NCI-H2227 treated with DMSO at 0.1 percent for 48 hours (cell line): ENCODE measurements at regions not wholly inside any gene's neighbourhood (a gene's known extent, or its start where the extent isn't known, plus 50 kb on each side); places are given as distances from the start of the nearest gene placed in this dataset.

ENCODE experiments used
- DNase-seq: peaks from one replicate; lab custom pipeline; 2025; lab: John Stamatoyannopoulos, UW

- DNase-seq, result no peak
These were observed 413.5 kb upstream of the PSMD7 start for GRCh38 chr16:73883126-73883525.

GRCh38 chr16:73882651-73883050, 414.0 kb upstream of the PSMD7 start:
- no peak for DNase-seq

GRCh38 chr16:73882033-73882432, 414.6 kb upstream of the PSMD7 start:
- DNase-seq, result no peak

- peak; percentile 65 for DNase-seq
These were observed 417.0 kb upstream of the PSMD7 start for GRCh38 chr16:73879621-73880020.

- DNase-seq, result peak; percentile 77
These were observed 418.0 kb upstream of the PSMD7 start for GRCh38 chr16:73878611-73879010.

DNA sequence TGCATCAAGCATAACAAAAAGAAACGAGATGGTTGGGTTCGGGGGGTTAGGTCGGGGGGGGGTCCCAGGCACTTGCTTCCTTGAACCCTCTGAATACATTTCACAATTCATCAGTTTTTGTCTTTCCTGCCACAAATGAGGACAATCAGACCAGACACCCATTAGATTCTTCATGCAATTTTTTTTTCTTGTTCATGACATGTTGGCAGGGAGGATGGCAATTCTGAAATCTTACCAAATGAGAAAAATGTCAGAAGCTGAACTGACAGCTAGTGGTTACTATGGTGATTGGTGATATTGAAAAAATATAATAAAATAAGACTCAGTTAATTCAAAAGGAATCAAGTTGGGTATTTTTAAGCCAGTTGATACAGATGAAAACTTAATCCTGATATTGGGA, 419.5 kb upstream of the PSMD7 start:
- DNase-seq, result no peak

DNA sequence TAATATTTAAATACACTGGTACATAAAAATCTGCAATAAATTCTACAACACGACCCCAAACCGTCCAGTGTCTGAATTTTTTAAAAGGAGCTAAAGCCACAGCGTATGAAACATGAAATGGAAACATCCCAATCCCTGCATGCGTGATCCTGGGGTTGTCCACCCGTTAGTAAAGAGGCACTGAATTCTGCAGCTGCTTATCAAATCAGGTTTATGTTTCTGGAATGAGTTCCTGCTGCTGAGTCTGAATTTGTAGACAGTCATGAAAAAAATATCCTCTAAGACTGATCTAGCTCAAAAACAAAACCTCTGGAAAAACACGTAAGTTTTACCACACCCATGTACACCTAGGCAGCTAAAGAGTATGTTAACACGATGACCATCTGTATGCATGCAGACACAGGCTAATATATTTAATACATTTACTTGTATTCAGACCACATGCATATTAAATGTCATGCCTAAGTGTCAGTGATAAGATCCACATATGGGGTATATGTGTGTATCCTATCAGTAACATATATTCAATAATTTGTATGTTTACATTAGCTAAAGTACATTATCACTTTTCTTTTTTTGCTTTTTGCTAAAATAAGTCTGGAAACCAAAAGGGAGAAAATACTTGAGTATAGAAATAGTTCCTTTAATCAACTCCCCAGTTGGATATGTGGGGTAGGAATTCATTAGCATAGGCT, 420.5 kb upstream of the PSMD7 start:
- DNase-seq, result peak; percentile 24

DNA sequence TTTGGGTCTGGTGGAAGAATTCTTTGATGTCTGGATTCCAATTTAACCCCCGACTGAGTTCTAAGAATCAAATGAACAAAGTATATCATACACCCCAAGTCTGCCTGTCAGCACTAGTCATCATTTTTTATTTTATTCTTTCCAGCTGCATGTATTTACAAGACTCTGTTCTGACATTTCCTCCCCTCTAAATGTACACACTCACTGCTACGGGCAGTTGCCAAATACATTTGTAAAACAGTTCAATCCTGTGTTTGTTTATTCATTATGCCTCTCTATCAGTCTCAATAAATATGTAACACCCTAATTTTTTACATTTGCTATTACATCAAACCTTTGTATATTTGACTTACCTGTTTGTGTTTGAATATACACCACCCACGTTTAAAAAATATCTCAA, 422.3 kb upstream of the PSMD7 start:
- DNase-seq, result no peak

GRCh38 chr16:73873643-73874042, 423.0 kb upstream of the PSMD7 start:
- no peak for DNase-seq

DNA sequence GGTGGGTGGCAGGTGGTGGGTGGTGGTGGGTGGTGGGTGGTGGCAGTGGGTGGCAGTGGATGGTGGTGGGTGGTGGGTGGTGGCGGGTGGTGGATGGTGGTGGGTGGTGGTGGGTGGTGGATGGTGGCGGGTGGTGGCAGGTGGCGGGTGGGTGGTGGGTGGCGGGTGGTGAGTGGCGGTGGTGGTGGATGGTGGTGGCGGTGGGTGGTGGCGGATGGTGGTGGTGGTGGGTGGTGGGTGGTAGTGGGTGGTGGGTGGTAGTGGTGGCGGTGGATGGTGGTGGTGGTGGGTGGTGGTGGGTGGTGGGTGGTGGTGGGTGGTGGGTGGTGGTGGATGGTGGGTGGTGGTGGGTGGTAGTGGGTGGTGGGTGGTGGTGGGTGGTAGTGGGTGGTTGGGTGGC, 423.8 kb upstream of the PSMD7 start:
- no peak for DNase-seq

GRCh38 chr16:73871088-73871733, 425.4 kb upstream of the PSMD7 start:
- DNase-seq, result no peak

GRCh38 chr16:73869126-73869525, 427.5 kb upstream of the PSMD7 start:
- DNase-seq, result no peak

DNA sequence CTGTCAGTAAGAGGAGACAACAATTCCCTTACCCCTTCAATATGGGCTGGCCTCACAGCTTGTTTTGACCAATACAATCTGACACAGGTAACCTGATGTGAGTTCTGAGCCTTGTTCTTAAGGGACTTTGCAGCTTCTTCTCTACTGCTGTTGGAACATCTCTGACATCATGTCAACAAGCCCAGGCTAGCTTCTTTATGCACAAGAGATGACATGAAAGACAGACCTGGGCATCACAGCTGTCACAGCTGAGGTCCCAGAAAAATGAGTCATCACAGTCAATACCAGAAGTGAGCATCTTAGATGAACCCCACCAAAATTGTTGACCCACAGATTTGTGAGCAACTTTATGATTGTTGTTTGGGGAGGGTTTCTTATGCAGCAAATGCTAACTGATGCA, 431.7 kb upstream of the PSMD7 start:
- no peak for DNase-seq

DNA sequence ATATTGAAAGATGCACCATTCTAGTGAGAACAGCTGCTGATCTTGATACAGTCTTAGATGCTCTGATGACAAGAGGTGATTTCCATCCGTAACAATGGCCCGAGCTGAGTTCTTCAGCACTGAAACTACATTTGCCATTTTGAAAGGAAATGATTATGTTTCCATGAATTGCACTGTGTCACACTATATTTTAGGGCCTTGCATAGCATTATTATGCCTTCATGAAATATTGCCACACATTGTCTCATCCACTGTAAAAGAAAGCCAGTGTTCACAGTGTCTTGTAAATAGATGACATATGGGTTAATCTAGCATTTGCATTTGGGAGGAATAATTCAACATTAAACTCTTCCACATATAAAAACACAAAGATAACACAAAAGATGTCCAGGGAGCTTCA, 438.3 kb upstream of the PSMD7 start:
- DNase-seq, result no peak

DNA sequence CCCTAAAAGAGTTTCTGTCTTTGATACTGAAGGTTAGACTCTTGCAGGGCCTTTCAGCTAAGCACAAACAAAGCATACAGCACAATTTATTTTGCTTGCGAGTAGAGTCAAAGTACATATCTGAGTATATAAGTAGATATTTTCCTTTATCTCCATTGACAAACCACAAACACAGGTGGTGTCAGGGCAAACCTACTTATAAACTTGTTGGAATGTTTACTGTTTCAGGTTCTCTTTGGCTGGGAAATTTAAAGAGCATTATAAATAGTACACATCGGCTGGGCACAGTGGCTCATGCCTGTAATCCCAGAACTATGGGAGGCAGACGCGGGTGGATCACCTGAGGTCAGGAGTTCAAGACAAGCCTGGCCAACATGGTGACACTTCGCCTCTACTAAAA, 442.6 kb upstream of the PSMD7 start:
- DNase-seq, result no peak

- no peak for DNase-seq
These were observed 444.1 kb upstream of the PSMD7 start for GRCh38 chr16:73852561-73852960.

DNA sequence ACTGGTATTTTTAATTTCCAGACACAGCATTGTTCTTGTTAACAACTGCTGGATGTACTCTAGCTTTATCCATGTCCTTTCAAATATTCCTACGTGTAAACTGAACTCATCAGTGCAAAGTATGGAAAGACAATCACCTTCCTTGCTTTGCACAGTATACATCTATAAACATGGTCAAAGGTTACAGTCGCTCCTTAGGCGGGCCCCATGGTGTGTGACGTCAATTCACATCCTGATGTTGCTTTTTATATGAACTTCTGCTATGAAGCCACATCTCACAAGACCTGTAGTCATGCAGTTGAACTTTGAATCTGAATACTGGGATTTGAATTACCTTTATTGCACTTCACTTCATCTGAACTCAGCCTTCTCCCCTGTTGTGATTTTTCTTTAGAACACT, 447.6 kb upstream of the PSMD7 start:
- no peak for DNase-seq

DNA sequence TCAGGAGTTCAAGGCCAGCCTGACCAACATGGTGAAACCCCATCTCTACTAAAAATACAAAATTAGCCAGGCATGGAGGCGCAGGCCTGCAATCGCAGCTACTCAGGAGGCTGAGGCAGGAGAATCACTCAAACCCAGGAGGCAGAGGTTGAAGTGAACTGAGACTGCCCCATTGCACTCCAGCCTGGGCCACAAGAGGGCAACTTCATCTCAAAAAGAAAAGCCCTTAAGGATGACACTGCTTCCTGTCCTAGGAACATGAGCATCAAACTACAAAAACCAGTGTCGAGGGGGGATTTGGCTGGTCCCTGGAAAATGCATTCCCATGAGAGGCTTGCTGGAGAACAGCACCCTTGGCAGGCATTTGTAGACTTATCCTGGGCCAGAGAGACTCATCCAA, 449.5 kb upstream of the PSMD7 start:
- DNase-seq, result no peak

- DNase-seq, result no peak
These were observed 450.3 kb upstream of the PSMD7 start for GRCh38 chr16:73846356-73846755.

DNA sequence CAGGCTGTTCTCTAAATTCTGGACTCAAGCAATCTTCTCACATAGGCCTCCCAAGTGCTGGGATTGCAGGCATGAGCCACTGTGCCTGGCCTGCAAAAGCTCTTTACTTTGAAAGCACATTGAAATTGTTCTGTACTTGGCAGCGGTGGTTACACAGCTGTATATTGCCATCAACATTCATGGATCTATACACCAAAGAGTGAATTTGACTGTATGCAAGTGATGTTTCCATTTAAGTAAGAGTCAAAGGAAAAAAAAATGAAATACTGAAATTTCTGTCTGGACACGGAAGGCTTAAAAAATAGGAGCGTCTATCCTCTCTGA, 450.6 kb upstream of the PSMD7 start:
- no peak for DNase-seq

DNA sequence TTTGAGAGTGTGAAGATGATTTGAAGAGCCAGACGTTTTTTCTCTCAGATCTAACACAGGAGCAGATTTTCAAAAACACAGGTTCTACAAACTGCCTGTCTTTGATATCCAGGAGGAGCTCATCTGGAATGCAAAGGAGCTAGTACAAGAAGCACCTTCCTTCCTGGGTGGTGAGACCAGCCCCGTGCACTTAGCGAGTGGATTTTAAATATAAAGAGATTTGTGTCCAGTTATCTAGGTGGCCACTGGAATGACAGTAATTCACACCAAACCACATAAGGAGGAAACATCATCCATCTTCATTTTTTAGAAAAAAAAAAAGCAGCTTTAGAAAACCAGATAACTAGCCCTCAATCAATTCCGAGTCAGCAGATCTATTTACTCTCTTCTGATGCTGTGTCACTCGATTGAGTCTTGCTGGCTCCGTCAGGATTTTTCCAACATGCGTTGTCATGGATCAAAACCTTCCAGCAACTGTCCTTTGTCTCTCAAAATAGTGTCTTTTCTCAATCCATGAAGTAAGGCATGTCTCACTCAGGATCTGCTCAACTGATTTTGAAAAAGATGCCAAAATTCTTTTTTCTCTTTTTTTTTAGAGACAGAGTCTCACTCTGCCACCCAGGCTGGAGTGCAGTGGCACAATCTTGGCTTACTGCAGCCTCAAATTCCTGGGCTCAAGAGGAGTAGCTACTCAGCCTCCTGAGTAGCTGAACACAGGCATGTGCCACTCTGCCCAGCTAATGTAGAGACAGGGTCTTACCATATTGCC, 451.2 kb upstream of the PSMD7 start:
- DNase-seq, result no peak

DNA sequence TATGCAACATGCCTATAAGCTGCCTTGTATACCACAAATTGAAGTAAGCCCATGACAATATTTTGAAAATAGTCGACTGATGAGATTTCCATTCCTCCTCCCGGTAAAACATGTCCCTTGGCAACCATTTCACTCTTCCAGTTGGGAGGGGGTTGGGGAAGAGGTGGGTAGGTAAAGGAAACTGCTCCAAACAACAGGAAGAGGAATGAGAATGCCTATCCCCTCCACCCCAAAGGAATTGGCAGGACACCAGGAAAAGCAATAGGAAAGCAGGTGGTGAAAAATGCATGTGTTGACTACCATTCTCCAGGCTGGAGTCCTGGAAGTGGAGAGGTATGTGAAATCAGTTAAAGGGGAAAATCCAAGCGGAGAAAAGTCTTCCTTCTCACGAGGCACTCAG, 455.9 kb upstream of the PSMD7 start:
- DNase-seq, result no peak

GRCh38 chr16:73831220-73831619, 465.4 kb upstream of the PSMD7 start:
- DNase-seq, result no peak
